Kidney glomerular epithelial cell (primary cell): ENCODE measurements at regions not wholly inside any gene's neighbourhood (a gene's known extent, or its start where the extent isn't known, plus 50 kb on each side); places are given as distances from the start of the nearest gene placed in this dataset.

Experiments used
- DNase-seq: peaks from one replicate; lab custom pipeline; 2025; lab: John Stamatoyannopoulos, UW

- no peak for DNase-seq
Observed at GRCh38 chr1:199855580-199855979, 171.9 kb upstream of the NR5A2 start.

GRCh38 chr1:199856216-199856780 is 171.2 kb upstream of the NR5A2 start:
- DNase-seq = no peak

GRCh38 chr1:199857108-199857507 is 170.4 kb upstream of the NR5A2 start:
- no peak for DNase-seq

GRCh38 chr1:199857516-199857915 is 170.0 kb upstream of the NR5A2 start:
- no peak for DNase-seq

GRCh38 chr1:199858171-199858570 is 169.3 kb upstream of the NR5A2 start:
- DNase-seq = no peak

GRCh38 chr1:199858856-199859255 is 168.7 kb upstream of the NR5A2 start:
- DNase-seq = no peak

- DNase-seq = no peak
Observed at GRCh38 chr1:199859491-199859933, 168.0 kb upstream of the NR5A2 start.

- no peak for DNase-seq
Observed at GRCh38 chr1:199861020-199861795, 166.3 kb upstream of the NR5A2 start.

GRCh38 chr1:199862047-199862446 is 165.5 kb upstream of the NR5A2 start:
- no peak for DNase-seq

GRCh38 chr1:199866210-199866617 is 161.3 kb upstream of the NR5A2 start:
- DNase-seq = no peak

GRCh38 chr1:199867601-199868000 is 159.9 kb upstream of the NR5A2 start:
- no peak for DNase-seq

GRCh38 chr1:199868777-199869176 is 158.7 kb upstream of the NR5A2 start:
- no peak for DNase-seq

GRCh38 chr1:199875337-199875736 is 152.2 kb upstream of the NR5A2 start:
- DNase-seq = no peak

- no peak for DNase-seq
Observed at GRCh38 chr1:199875856-199876255, 151.7 kb upstream of the NR5A2 start.

GRCh38 chr1:199877526-199878384 is 149.8 kb upstream of the NR5A2 start:
- DNase-seq = no peak

GRCh38 chr1:199878823-199879222 is 148.7 kb upstream of the NR5A2 start:
- DNase-seq = no peak

GRCh38 chr1:199898654-199899053 is 128.9 kb upstream of the NR5A2 start:
- DNase-seq = no peak

- no peak for DNase-seq
Observed at GRCh38 chr1:199901341-199901740, 126.2 kb upstream of the NR5A2 start.

- DNase-seq = no peak
Observed at GRCh38 chr1:199907361-199907760, 120.1 kb upstream of the NR5A2 start.

- no peak for DNase-seq
Observed at GRCh38 chr1:199909137-199909536, 118.4 kb upstream of the NR5A2 start.

GRCh38 chr1:199913318-199913717 is 114.2 kb upstream of the NR5A2 start:
- no peak for DNase-seq

GRCh38 chr1:199914546-199914945 is 113.0 kb upstream of the NR5A2 start:
- no peak for DNase-seq
